Esophagus muscularis mucosa (tissue), 4 donors: ENCODE measurements at regions not wholly inside any gene's neighbourhood (a gene's known extent, or its start where the extent isn't known, plus 50 kb on each side); places are given as distances from the start of the nearest gene placed in this dataset.

Source experiments
- DNase-seq: peaks from one replicate; pipeline ENCODE4 v3.0.0-alpha.2; 2017; ENCODE audit errors: extremely low spot score
- H3K27ac ChIP-seq, 4 donors: fragments of 200-600 bp; sonication (generic); replicated peaks in 1 of 4; 1 replicate in 3 of 4; 2 replicates in 1 of 4; pipeline ENCODE4 v1.5.1; 2016 to 2019; ENCODE audit warnings: mild to moderate bottlenecking in 1 of 4
- H3K27me3 ChIP-seq, 4 donors: fragments of 200-600 bp; sonication (generic); one replicate each; pipeline versions ENCODE4 v1.5.1 to v1.6.0; 2016 to 2019
- H3K36me3 ChIP-seq, 4 donors: fragments of 200-600 bp; sonication (generic); one replicate each; pipeline ENCODE4 v1.5.1; 2016 to 2019
- H3K4me1 ChIP-seq, 4 donors: fragments of 200-600 bp; sonication (generic); one replicate each; pipeline ENCODE4 v1.5.1; 2016 to 2019
- H3K4me3 ChIP-seq, 4 donors: fragments of 200-600 bp; sonication (generic); 1 replicate in 2 of 4; 2 replicates in 2 of 4; pipeline ENCODE4 v1.5.1; 2016 to 2019; ENCODE audit warnings: mild to moderate bottlenecking in 4 of 4, moderate library complexity in 1 of 4
- H3K9me3 ChIP-seq, 4 donors: fragments of 200-600 bp; sonication (generic); 1 replicate in 3 of 4; 2 replicates in 1 of 4; pipeline ENCODE4 v1.5.1; 2016 to 2019
- CTCF ChIP-seq, 3 experiments: fragments of 200-600 bp in 2 of 3; fragments of 450-650 bp in 1 of 3; sonication (generic) in 2 of 3; IDR thresholded peaks; one replicate each; pipeline ENCODE4 v1.5.1; 2017 to 2019; ENCODE audit warnings: antibody characterized with exemption in 3 of 3, mild to moderate bottlenecking in 2 of 3, moderate library complexity in 1 of 3
- EP300 ChIP-seq: sonication (generic); formaldehyde crosslinking; IDR thresholded peaks from one replicate; pipeline ENCODE4 v1.6.1; 2017; ENCODE audit warnings: antibody characterized with exemption
- POLR2A ChIP-seq: fragments of 450-650 bp; IDR thresholded peaks from one replicate; pipeline ENCODE4 v1.6.1; 2017; ENCODE audit warnings: antibody characterized with exemption, moderate library complexity, mild to moderate bottlenecking, low read depth
- POLR2AphosphoS5 ChIP-seq, 2 donors: sonication (generic); formaldehyde crosslinking; IDR thresholded peaks; one replicate each; pipeline ENCODE4 v1.6.1; 2017; ENCODE audit warnings: antibody characterized with exemption in 2 of 2
- WGBS: methylation state at CpG from one replicate; pipeline ENCODE4 v1.1.5; 2018; 5-methylcytosine and 5-hydroxymethylcytosine counted together
- intact Hi-C: fragments of 100-400 bp; cut with DNase I; formaldehyde crosslinking; loops from one replicate; pipeline ENCODE4 v1.15.1; 2023

GRCh38 chr10:35896001-35896400, 253.9 kb upstream of the FZD8 start:
- no peaks in the 10 kb centered on the region for H3K36me3 ChIP-seq
- H3K4me3 ChIP-seq = no peak overlapping the region
- H3K9me3 ChIP-seq = no peaks in the 10 kb centered on the region
- DNase-seq = no peak
- TF ChIP-seq CTCF (IDR thresholded peaks at IDR 0.05) (no peak), POLR2A (no peak), POLR2AphosphoS5 (IDR thresholded peaks at IDR 0.05) (no peak), EP300 (no peak)
- 77% methylated on average over 5 of the region's 5 CpGs for WGBS
- intact Hi-C loops = loop anchor here (1.0 kb wide), 1 partner anchor 11 kb away; no protein-coding TSS in a partner anchor
- no peaks in the 10 kb centered on the region for H3K27me3 ChIP-seq
- H3K4me1 ChIP-seq = no peaks in the 10 kb centered on the region
- no peak overlapping the region for H3K27ac ChIP-seq

- H3K4me1 ChIP-seq = no peaks in the 10 kb centered on the region
- H3K9me3 ChIP-seq = no peaks in the 10 kb centered on the region
- DNase-seq = no peak
- no peaks in the 10 kb centered on the region for H3K36me3 ChIP-seq
- H3K4me3 ChIP-seq = no peak overlapping the region
- TF ChIP-seq CTCF (IDR thresholded peaks at IDR 0.05) (no peak), EP300 (no peak), POLR2A (no peak), POLR2AphosphoS5 (IDR thresholded peaks at IDR 0.05) (no peak)
- 83% methylated on average over 2 of the region's 2 CpGs for WGBS
- no peaks in the 10 kb centered on the region for H3K27me3 ChIP-seq
- intact Hi-C loops = no loop called here
- H3K27ac ChIP-seq = no peak overlapping the region
These were observed 253.2 kb upstream of the FZD8 start for GRCh38 chr10:35895331-35895730.

GRCh38 chr10:35892526-35892925, 250.4 kb upstream of the FZD8 start:
- no peak for DNase-seq
- 94% methylated on average over 3 of the region's 3 CpGs for WGBS
- no peaks in the 10 kb centered on the region for H3K27me3 ChIP-seq
- intact Hi-C loops = no loop called here
- no peaks in the 10 kb centered on the region for H3K4me1 ChIP-seq
- TF ChIP-seq CTCF (IDR thresholded peaks at IDR 0.05) (no peak), EP300 (no peak), POLR2AphosphoS5 (IDR thresholded peaks at IDR 0.05) (no peak), POLR2A (no peak)
- H3K27ac ChIP-seq = no peak overlapping the region
- H3K36me3 ChIP-seq = no peaks in the 10 kb centered on the region
- no peaks in the 10 kb centered on the region for H3K9me3 ChIP-seq
- H3K4me3 ChIP-seq = no peak overlapping the region

GRCh38 chr10:35890676-35891495, 248.8 kb upstream of the FZD8 start:
- no peaks in the 10 kb centered on the region for H3K4me1 ChIP-seq
- no peak overlapping the region for H3K4me3 ChIP-seq
- no peak overlapping the region for H3K27ac ChIP-seq
- intact Hi-C loops = no loop called here
- no peaks in the 10 kb centered on the region for H3K27me3 ChIP-seq
- no peaks in the 10 kb centered on the region for H3K36me3 ChIP-seq
- no peaks in the 10 kb centered on the region for H3K9me3 ChIP-seq
- WGBS = 72% methylated on average over 2 of the region's 2 CpGs
- DNase-seq = no peak
- TF ChIP-seq EP300 = no peak
- no peak for TF ChIP-seq POLR2A
- TF ChIP-seq POLR2AphosphoS5 (IDR thresholded peaks at IDR 0.05) = no peak
- no peak for TF ChIP-seq CTCF (IDR thresholded peaks at IDR 0.05)
